Adrenal gland (tissue), 5 donors: ENCODE measurements at regions not wholly inside any gene's neighbourhood (a gene's known extent, or its start where the extent isn't known, plus 50 kb on each side); places are given as distances from the start of the nearest gene placed in this dataset.

Experiments
- POLR2A ChIP-seq, 2 donors: fragments of 450-650 bp; IDR thresholded peaks; one replicate each; pipeline ENCODE4 v1.6.1; 2017; ENCODE audit warnings: antibody characterized with exemption in 2 of 2, mild to moderate bottlenecking in 2 of 2, moderate library complexity in 1 of 2
- TF ChIP-seq, protein P1 (sequence below), 6 experiments: fragments of 450-650 bp in 4 of 6; fragments of 200-600 bp in 2 of 6; sonication (generic) in 1 of 6; IDR thresholded peaks; 1 replicate in 5 of 6; 2 replicates in 1 of 6; pipeline versions ENCODE4 v1.5.1 to v1.8.0; 2016 to 2021; ENCODE audit warnings: antibody characterized with exemption in 6 of 6, mild to moderate bottlenecking in 2 of 6, moderate library complexity in 1 of 6
- donor health status: DM: no; HTN: no; CAD: no.

DNA sequence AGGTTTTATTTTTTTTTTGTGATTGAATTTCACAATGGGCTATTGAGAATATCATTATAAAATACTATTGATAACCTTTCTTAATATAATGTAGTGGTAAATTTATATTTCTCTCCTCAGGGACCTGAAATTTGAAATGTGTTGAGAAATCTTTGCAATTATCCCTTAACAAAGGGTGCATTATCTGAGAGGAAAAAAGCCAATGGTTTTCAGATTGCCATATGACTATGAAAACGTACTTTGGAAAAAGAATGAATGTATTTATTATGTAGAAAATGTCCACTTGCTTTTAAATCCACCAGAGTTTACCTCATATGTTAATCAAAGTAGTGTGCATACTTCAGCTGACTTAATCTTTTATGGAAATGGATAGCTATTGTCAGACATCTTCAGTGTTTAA lies 441.1 kb downstream of the AMY1C start:
- TF ChIP-seq, protein P1, sequence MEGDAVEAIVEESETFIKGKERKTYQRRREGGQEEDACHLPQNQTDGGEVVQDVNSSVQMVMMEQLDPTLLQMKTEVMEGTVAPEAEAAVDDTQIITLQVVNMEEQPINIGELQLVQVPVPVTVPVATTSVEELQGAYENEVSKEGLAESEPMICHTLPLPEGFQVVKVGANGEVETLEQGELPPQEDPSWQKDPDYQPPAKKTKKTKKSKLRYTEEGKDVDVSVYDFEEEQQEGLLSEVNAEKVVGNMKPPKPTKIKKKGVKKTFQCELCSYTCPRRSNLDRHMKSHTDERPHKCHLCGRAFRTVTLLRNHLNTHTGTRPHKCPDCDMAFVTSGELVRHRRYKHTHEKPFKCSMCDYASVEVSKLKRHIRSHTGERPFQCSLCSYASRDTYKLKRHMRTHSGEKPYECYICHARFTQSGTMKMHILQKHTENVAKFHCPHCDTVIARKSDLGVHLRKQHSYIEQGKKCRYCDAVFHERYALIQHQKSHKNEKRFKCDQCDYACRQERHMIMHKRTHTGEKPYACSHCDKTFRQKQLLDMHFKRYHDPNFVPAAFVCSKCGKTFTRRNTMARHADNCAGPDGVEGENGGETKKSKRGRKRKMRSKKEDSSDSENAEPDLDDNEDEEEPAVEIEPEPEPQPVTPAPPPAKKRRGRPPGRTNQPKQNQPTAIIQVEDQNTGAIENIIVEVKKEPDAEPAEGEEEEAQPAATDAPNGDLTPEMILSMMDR (IDR thresholded peaks at IDR 0.05), result no peak
- TF ChIP-seq POLR2A (IDR thresholded peaks at IDR 0.05), result no peak
